C4-2B (cell line): ENCODE measurements at regions not wholly inside any gene's neighbourhood (a gene's known extent, or its start where the extent isn't known, plus 50 kb on each side); places are given as distances from the start of the nearest gene placed in this dataset.

ENCODE experiments used
- CTCF ChIP-seq: fragments of 450-650 bp; conservative IDR thresholded peaks from 2 replicates; pipeline ENCODE4 v1.5.1; 2017; ENCODE audit warnings: mild to moderate bottlenecking
- ZFX ChIP-seq: fragments of 450-650 bp; IDR thresholded peaks from 2 replicates; pipeline ENCODE4 v1.6.1; 2017

- no peak for TF ChIP-seq CTCF
- no peak for TF ChIP-seq ZFX
Measured at GRCh38 chr13:104614361-104615145, 1548.3 kb upstream of the SLC10A2 start.
